ENCODE measurements at regions not wholly inside any gene's neighbourhood (a gene's known extent, or its start where the extent isn't known, plus 50 kb on each side); places are given as distances from the start of the nearest gene placed in this dataset.

GRCh38 chr21:35682904-35683549 lies 377.3 kb downstream of the SETD4 start:
- FAIRE-seq = no peak

GRCh38 chr21:35681946-35682345 lies 378.4 kb downstream of the SETD4 start:
- FAIRE-seq = no peak

- no peak for FAIRE-seq
Observed at GRCh38 chr21:35679076-35679475, 381.2 kb downstream of the SETD4 start.

GRCh38 chr21:35678393-35678792 lies 381.9 kb downstream of the SETD4 start:
- no peak for FAIRE-seq

GRCh38 chr21:35677298-35677841 lies 383.0 kb downstream of the SETD4 start:
- no peak for FAIRE-seq

- no peak for FAIRE-seq
Observed at GRCh38 chr21:35674895-35675470, 385.3 kb downstream of the SETD4 start.

GRCh38 chr21:35674091-35674671 lies 386.1 kb downstream of the SETD4 start:
- FAIRE-seq = no peak

- no peak for FAIRE-seq
Observed at GRCh38 chr21:35672313-35672712, 388.0 kb downstream of the SETD4 start.

GRCh38 chr21:35664683-35665082 lies 395.6 kb downstream of the SETD4 start:
- FAIRE-seq = no peak

- no peak for FAIRE-seq
Observed at GRCh38 chr21:35663856-35664606, 396.3 kb downstream of the SETD4 start.

GRCh38 chr21:35658242-35658641 lies 402.1 kb downstream of the SETD4 start:
- no peak for FAIRE-seq

- FAIRE-seq = no peak
Observed at GRCh38 chr21:35652872-35653271, 407.5 kb downstream of the SETD4 start.

- no peak for FAIRE-seq
Observed at GRCh38 chr21:35652196-35652595, 408.1 kb downstream of the SETD4 start.

GRCh38 chr21:35651196-35651595 lies 409.1 kb downstream of the SETD4 start:
- FAIRE-seq = no peak

- FAIRE-seq = no peak
Observed at GRCh38 chr21:35649186-35649585, 411.1 kb downstream of the SETD4 start.

- no peak for FAIRE-seq
Observed at GRCh38 chr21:35648512-35648911, 411.8 kb downstream of the SETD4 start.

GRCh38 chr21:35646606-35647005 lies 413.7 kb downstream of the SETD4 start:
- no peak for FAIRE-seq

- FAIRE-seq = no peak
Observed at GRCh38 chr21:35645991-35646390, 414.3 kb downstream of the SETD4 start.

GRCh38 chr21:35644523-35644922 lies 415.8 kb downstream of the SETD4 start:
- no peak for FAIRE-seq

GRCh38 chr21:35643176-35643575 lies 417.1 kb downstream of the SETD4 start:
- no peak for FAIRE-seq

GRCh38 chr21:35641271-35642016 lies 418.9 kb downstream of the SETD4 start:
- FAIRE-seq = no peak

GRCh38 chr21:35637431-35637830 lies 422.9 kb downstream of the SETD4 start:
- FAIRE-seq = no peak

GRCh38 chr21:35635994-35636393 lies 424.3 kb downstream of the SETD4 start:
- no peak for FAIRE-seq
